ENCODE measurements at regions not wholly inside any gene's neighbourhood (a gene's known extent, or its start where the extent isn't known, plus 50 kb on each side); places are given as distances from the start of the nearest gene placed in this dataset.

DNA sequence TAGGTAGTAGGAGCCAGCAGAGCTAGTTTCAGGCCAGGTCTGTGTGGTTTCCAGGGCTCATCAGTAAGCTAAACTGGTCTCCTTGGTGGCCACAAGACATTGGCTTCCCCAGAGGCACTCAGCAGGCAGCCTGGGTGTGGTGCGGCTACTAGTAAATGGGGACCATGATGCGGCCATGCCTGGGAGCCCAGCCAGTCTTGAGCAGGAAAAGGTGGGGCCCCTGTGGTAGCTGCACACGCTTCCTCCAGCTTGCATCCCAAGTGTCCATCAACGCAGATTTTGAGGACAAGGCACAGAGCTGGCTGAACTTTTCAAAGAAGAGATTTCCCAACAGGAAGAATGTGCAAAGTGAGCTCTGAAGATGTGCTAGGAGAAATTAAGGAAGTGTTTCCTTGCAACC, 107.4 kb upstream of the NAA20 start:
- H3K36me3 ChIP-seq (ENCODE audit: insufficient read depth, low read length): no peaks in the 10 kb centered on the region
- no peak for TF ChIP-seq EZH2 (IDR thresholded peaks at IDR 0.05; ENCODE audit: borderline replicate concordance, low read depth, low read length, severe bottlenecking)
- TF ChIP-seq, protein P1, sequence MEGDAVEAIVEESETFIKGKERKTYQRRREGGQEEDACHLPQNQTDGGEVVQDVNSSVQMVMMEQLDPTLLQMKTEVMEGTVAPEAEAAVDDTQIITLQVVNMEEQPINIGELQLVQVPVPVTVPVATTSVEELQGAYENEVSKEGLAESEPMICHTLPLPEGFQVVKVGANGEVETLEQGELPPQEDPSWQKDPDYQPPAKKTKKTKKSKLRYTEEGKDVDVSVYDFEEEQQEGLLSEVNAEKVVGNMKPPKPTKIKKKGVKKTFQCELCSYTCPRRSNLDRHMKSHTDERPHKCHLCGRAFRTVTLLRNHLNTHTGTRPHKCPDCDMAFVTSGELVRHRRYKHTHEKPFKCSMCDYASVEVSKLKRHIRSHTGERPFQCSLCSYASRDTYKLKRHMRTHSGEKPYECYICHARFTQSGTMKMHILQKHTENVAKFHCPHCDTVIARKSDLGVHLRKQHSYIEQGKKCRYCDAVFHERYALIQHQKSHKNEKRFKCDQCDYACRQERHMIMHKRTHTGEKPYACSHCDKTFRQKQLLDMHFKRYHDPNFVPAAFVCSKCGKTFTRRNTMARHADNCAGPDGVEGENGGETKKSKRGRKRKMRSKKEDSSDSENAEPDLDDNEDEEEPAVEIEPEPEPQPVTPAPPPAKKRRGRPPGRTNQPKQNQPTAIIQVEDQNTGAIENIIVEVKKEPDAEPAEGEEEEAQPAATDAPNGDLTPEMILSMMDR (IDR thresholded peaks at IDR 0.05; ENCODE audit: borderline replicate concordance, extremely low read depth, low read length, poor library complexity, severe bottlenecking): no peak
- ATAC-seq (ENCODE audit: insufficient read depth, low read depth) (no peak), DNase-seq (no peak)
- no peak overlapping the region for H3K4me2 ChIP-seq (ENCODE audit: insufficient read depth, low read length)
- H2AFZ ChIP-seq (ENCODE audit: low read depth, low read length): no peak overlapping the region
- no peaks in the 10 kb centered on the region for H3K4me1 ChIP-seq (ENCODE audit: insufficient read depth, low read length)
- H3K27me3 ChIP-seq (ENCODE audit: insufficient read depth, low read length, poor library complexity): no peaks in the 10 kb centered on the region
- no peak overlapping the region for H3K27ac ChIP-seq (ENCODE audit: low read length)
- no peaks in the 10 kb centered on the region for H3K79me2 ChIP-seq (ENCODE audit: insufficient read depth, low read length)
- no peak overlapping the region for H3K4me3 ChIP-seq (ENCODE audit: low read depth in 1 of 2, low read length in 2 of 2)
- H3K9ac ChIP-seq (ENCODE audit: low read depth, low read length): no peak overlapping the region
- no peaks in the 10 kb centered on the region for H4K20me1 ChIP-seq (ENCODE audit: insufficient read depth, low read length)
- H3K9me3 ChIP-seq (ENCODE audit: insufficient read depth, low read length, severe bottlenecking): no peaks in the 10 kb centered on the region

DNA sequence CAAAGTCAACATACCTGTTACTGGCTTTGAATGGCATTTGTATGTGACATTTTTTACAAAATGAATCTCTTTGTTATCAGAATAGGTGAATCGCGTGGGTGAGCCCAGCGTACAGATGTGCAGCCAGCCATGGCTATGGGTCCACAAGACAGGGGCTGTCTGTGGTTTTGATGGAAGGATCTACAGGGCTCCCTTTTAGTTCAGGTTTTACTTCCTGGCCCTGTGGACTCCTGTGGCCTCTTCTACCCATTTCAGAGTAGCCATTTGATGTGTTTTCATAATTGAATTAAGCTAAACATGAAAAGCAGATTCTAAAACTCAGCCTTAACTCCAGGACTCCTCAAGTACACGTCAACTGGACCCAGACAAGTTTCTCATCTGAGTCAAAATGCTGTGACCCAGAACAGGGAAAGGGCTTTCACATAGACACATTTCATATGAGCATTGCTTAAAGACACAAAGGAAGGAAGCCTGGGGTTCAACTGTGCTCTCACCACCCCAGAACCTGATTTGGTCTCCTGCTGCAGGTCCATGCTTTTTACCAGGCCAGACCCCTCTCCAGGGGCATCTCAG, 105.3 kb upstream of the NAA20 start:
- ATAC-seq (ENCODE audit: insufficient read depth, low read depth) (no peak), DNase-seq (no peak)
- Histone ChIP-seq H3K79me2 (ENCODE audit: insufficient read depth, low read length) (no peaks in the 10 kb centered on the region), H3K4me2 (ENCODE audit: insufficient read depth, low read length) (no peak overlapping the region), H3K4me3 (ENCODE audit: low read depth in 1 of 2, low read length in 2 of 2) (no peak overlapping the region), H2AFZ (ENCODE audit: low read depth, low read length) (no peak overlapping the region), H3K27ac (ENCODE audit: low read length) (no peak overlapping the region), H3K4me1 (ENCODE audit: insufficient read depth, low read length) (no peaks in the 10 kb centered on the region), H3K36me3 (ENCODE audit: insufficient read depth, low read length) (no peaks in the 10 kb centered on the region), H3K27me3 (ENCODE audit: insufficient read depth, low read length, poor library complexity) (no peaks in the 10 kb centered on the region), H3K9ac (ENCODE audit: low read depth, low read length) (no peak overlapping the region), H3K9me3 (ENCODE audit: insufficient read depth, low read length, severe bottlenecking) (no peaks in the 10 kb centered on the region), H4K20me1 (ENCODE audit: insufficient read depth, low read length) (no peaks in the 10 kb centered on the region)
- TF ChIP-seq, protein P1 (IDR thresholded peaks at IDR 0.05; ENCODE audit: borderline replicate concordance, extremely low read depth, low read length, poor library complexity, severe bottlenecking): no peak
- TF ChIP-seq EZH2 (IDR thresholded peaks at IDR 0.05; ENCODE audit: borderline replicate concordance, low read depth, low read length, severe bottlenecking): no peak

DNA sequence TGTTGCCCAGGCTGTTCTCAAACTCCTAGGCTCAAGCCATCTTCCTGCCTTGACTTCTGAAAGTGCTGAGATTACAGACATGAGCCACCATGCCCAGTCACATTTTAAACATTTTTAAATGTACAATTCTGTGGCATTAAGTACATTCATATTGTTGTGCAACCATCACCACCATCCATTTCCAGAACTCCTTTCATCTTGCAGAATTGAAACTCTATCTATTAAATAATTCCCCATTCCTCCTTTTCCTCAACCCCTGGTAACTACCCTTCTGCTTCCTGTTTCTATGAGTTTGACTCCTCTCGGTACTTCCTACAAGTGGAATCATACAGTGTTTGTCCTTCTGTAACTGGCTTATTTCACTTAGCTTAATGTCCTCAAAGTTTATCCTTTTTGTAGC, 103.8 kb upstream of the NAA20 start:
- TF ChIP-seq, protein P1 (IDR thresholded peaks at IDR 0.05; ENCODE audit: borderline replicate concordance, extremely low read depth, low read length, poor library complexity, severe bottlenecking): no peak
- no peak for TF ChIP-seq EZH2 (IDR thresholded peaks at IDR 0.05; ENCODE audit: borderline replicate concordance, low read depth, low read length, severe bottlenecking)
- Histone ChIP-seq H3K9ac (ENCODE audit: low read depth, low read length) (no peak overlapping the region), H3K27me3 (ENCODE audit: insufficient read depth, low read length, poor library complexity) (no peaks in the 10 kb centered on the region), H3K4me2 (ENCODE audit: insufficient read depth, low read length) (no peak overlapping the region), H4K20me1 (ENCODE audit: insufficient read depth, low read length) (no peaks in the 10 kb centered on the region), H3K4me1 (ENCODE audit: insufficient read depth, low read length) (no peaks in the 10 kb centered on the region), H3K9me3 (ENCODE audit: insufficient read depth, low read length, severe bottlenecking) (no peaks in the 10 kb centered on the region), H3K36me3 (ENCODE audit: insufficient read depth, low read length) (no peaks in the 10 kb centered on the region), H3K27ac (ENCODE audit: low read length) (no peak overlapping the region), H3K4me3 (ENCODE audit: low read depth in 1 of 2, low read length in 2 of 2) (no peak overlapping the region), H2AFZ (ENCODE audit: low read depth, low read length) (no peak overlapping the region), H3K79me2 (ENCODE audit: insufficient read depth, low read length) (no peaks in the 10 kb centered on the region)
- no peak for DNase-seq
- ATAC-seq (ENCODE audit: insufficient read depth, low read depth): no peak

Measured in DND-41 (cell line).